ENCODE measurements at regions not wholly inside any gene's neighbourhood (a gene's known extent, or its start where the extent isn't known, plus 50 kb on each side); places are given as distances from the start of the nearest gene placed in this dataset.

- DNase-seq (ENCODE audit: extremely low read depth, insufficient read length) = no peak
- Histone ChIP-seq H3K4me3 (replicated peaks; ENCODE audit: low read depth, low read length) (no peak overlapping the region), H3K27me3 (replicated peaks; ENCODE audit: control insufficient read depth, insufficient read depth, low read length) (no peaks in the 10 kb centered on the region), H3K36me3 (ENCODE audit: control insufficient read depth, insufficient read depth, low read length) (no peaks in the 10 kb centered on the region)
- TF ChIP-seq CTCF (IDR thresholded peaks at IDR 0.05; ENCODE audit: insufficient read depth, low read length, poor library complexity, severe bottlenecking) = no peak
Measured at GRCh38 chr10:125375210-125375609, 214.8 kb upstream of the CTBP2 start.

- H3K4me3 ChIP-seq (replicated peaks; ENCODE audit: low read depth, low read length) = no peak overlapping the region
- no peak for TF ChIP-seq CTCF (IDR thresholded peaks at IDR 0.05; ENCODE audit: insufficient read depth, low read length, poor library complexity, severe bottlenecking)
- DNase-seq (ENCODE audit: extremely low read depth, insufficient read length) = no peak
- no peaks in the 10 kb centered on the region for H3K27me3 ChIP-seq (replicated peaks; ENCODE audit: control insufficient read depth, insufficient read depth, low read length)
- no peaks in the 10 kb centered on the region for H3K36me3 ChIP-seq (ENCODE audit: control insufficient read depth, insufficient read depth, low read length)
Measured at GRCh38 chr10:125373546-125373945, 213.2 kb upstream of the CTBP2 start.

GRCh38 chr10:125370578-125370977 lies 210.2 kb upstream of the CTBP2 start:
- DNase-seq (ENCODE audit: extremely low read depth, insufficient read length) = no peak
- Histone ChIP-seq H3K4me3 (replicated peaks; ENCODE audit: low read depth, low read length) (no peak overlapping the region), H3K27me3 (replicated peaks; ENCODE audit: control insufficient read depth, insufficient read depth, low read length) (no peaks in the 10 kb centered on the region), H3K36me3 (ENCODE audit: control insufficient read depth, insufficient read depth, low read length) (no peaks in the 10 kb centered on the region)
- TF ChIP-seq CTCF (IDR thresholded peaks at IDR 0.05; ENCODE audit: insufficient read depth, low read length, poor library complexity, severe bottlenecking) = no peak

- no peak for DNase-seq (ENCODE audit: extremely low read depth, insufficient read length)
- no peak for TF ChIP-seq CTCF (IDR thresholded peaks at IDR 0.05; ENCODE audit: insufficient read depth, low read length, poor library complexity, severe bottlenecking)
- Histone ChIP-seq H3K36me3 (ENCODE audit: control insufficient read depth, insufficient read depth, low read length) (no peaks in the 10 kb centered on the region), H3K27me3 (replicated peaks; ENCODE audit: control insufficient read depth, insufficient read depth, low read length) (no peaks in the 10 kb centered on the region), H3K4me3 (replicated peaks; ENCODE audit: low read depth, low read length) (no peak overlapping the region)
Measured at GRCh38 chr10:125369382-125370326, 209.3 kb upstream of the CTBP2 start.

GRCh38 chr10:125368146-125368545 lies 207.8 kb upstream of the CTBP2 start:
- no peak for TF ChIP-seq CTCF (IDR thresholded peaks at IDR 0.05; ENCODE audit: insufficient read depth, low read length, poor library complexity, severe bottlenecking)
- no peak for DNase-seq (ENCODE audit: extremely low read depth, insufficient read length)
- no peaks in the 10 kb centered on the region for H3K27me3 ChIP-seq (replicated peaks; ENCODE audit: control insufficient read depth, insufficient read depth, low read length)
- H3K4me3 ChIP-seq (replicated peaks; ENCODE audit: low read depth, low read length) = no peak overlapping the region
- H3K36me3 ChIP-seq (ENCODE audit: control insufficient read depth, insufficient read depth, low read length) = no peaks in the 10 kb centered on the region
